HepG2 (cell line): ENCODE measurements at regions not wholly inside any gene's neighbourhood (a gene's known extent, or its start where the extent isn't known, plus 50 kb on each side); places are given as distances from the start of the nearest gene placed in this dataset.

Experiments
- ATAC-seq: fragments of 200-7000 bp; cut with Tn5 transposase; 3 replicates; pipeline ENCODE4 v1.9.1; 2020; ENCODE audit warnings: mild to moderate bottlenecking, moderate library complexity
- BruUV-seq: library from RNA; stranded (reverse); fragments of 400-500 nt; replicated peaks from 2 replicates; lab custom pipeline; 2021; lab: Mats Ljungman, UMichigan
- CTCF ChIA-PET: fragments of 300-600 bp; formaldehyde crosslinking; extraction: SDS; loops from one replicate; lab custom pipeline; 2021; ENCODE audit warnings: low total read pairs, inconsistent platforms, low intra/inter-chr PET ratio; lab: Yijun Ruan, JAX
- POLR2A ChIA-PET: fragments of 350-600 bp; sonication (Branson Sonifier 250); formaldehyde crosslinking; loops from one replicate; lab custom pipeline; 2020; ENCODE audit warnings: antibody characterized with exemption, inconsistent platforms; lab: Yijun Ruan, JAX
- DNase-seq: peaks from one replicate; pipeline ENCODE4 v3.0.0-alpha.2; 2015; ENCODE audit warnings: low spot score
- FAIRE-seq: peaks from 3 replicates; lab custom pipeline; 2011; peaks lifted over from hg19 to GRCh38; lab: Jason Lieb, UNC
- H2AFZ ChIP-seq: one replicate; pipeline ENCODE4 v1.6.1; 2011; ENCODE audit warnings: low read length, inconsistent platforms
- H3K27ac ChIP-seq: fragments of 300-600 bp; 3 replicates; pipeline ENCODE4 v1.8.0; 2011; ENCODE audit warnings: mixed run types, mild to moderate bottlenecking, mixed read lengths, low read length, inconsistent platforms; ENCODE audit not compliant: insufficient read depth; ENCODE audit errors: extremely low read length
- H3K27me3 ChIP-seq, 2 experiments: fragments of 200-600 bp in 1 of 2; 2 replicates in 1 of 2; 3 replicates in 1 of 2; pipeline versions ENCODE4 v1.6.0 to v1.8.0; 2011; ENCODE audit warnings: low read length in 2 of 2, mild to moderate bottlenecking in 2 of 2, moderate library complexity in 2 of 2, inconsistent platforms in 1 of 2; ENCODE audit not compliant: insufficient read depth in 2 of 2, control insufficient read depth in 1 of 2
- H3K36me3 ChIP-seq, 2 experiments: fragments of 200-600 bp in 1 of 2; replicated peaks in 1 of 2; 2 replicates in 1 of 2; 3 replicates in 1 of 2; pipeline versions ENCODE4 v1.5.1 to v1.8.0; 2011; ENCODE audit warnings: low read length in 2 of 2, inconsistent platforms in 1 of 2; ENCODE audit not compliant: insufficient read depth in 2 of 2, control insufficient read depth in 1 of 2
- H3K4me1 ChIP-seq: 2 replicates; pipeline ENCODE4 v1.5.1; 2012; ENCODE audit warnings: low read length, inconsistent platforms; ENCODE audit not compliant: insufficient read depth
- H3K4me2 ChIP-seq: 2 replicates; pipeline ENCODE4 v1.6.0; 2011; ENCODE audit warnings: low read depth, low read length, inconsistent platforms
- H3K4me3 ChIP-seq, 3 experiments: fragments of 200-600 bp in 1 of 3; sonication (generic), shearing (Covaris generic) in 1 of 3; replicated peaks in 1 of 3; 2 replicates each; pipeline ENCODE4 v1.5.1; 2011 to 2016; ENCODE audit warnings: low read length in 3 of 3, inconsistent platforms in 2 of 3, low read depth in 2 of 3, mild to moderate bottlenecking in 2 of 3, control low read depth in 1 of 3, mixed read lengths in 1 of 3; ENCODE audit not compliant: insufficient read depth in 1 of 3
- H3K79me2 ChIP-seq: one replicate; pipeline ENCODE4 v1.6.1; 2011; ENCODE audit warnings: low read length, inconsistent platforms; ENCODE audit not compliant: insufficient read depth
- H3K9ac ChIP-seq: 2 replicates; pipeline ENCODE4 v1.6.0; 2011; ENCODE audit warnings: mild to moderate bottlenecking, low read depth, low read length, inconsistent platforms; ENCODE audit not compliant: insufficient read depth
- H3K9me3 ChIP-seq: 2 replicates; pipeline ENCODE4 v1.5.1; 2012; ENCODE audit warnings: mild to moderate bottlenecking, low read length
- H4K20me1 ChIP-seq: 2 replicates; pipeline ENCODE4 v1.6.0; 2011; ENCODE audit warnings: inconsistent platforms, mild to moderate bottlenecking, low read length, moderate library complexity; ENCODE audit not compliant: insufficient read depth
- ATAD3A ChIP-seq: sonication (generic); formaldehyde crosslinking; IDR thresholded peaks from 2 replicates; pipeline ENCODE4 v1.4.0; 2020; ENCODE audit warnings: missing genetic modification reagents
- CENPBD1 ChIP-seq: sonication (generic); formaldehyde crosslinking; IDR thresholded peaks from 2 replicates; pipeline ENCODE4 v1.8.0; 2022; ENCODE audit warnings: missing genetic modification reagents, low read depth, mild to moderate bottlenecking, borderline replicate concordance
- E2F2 ChIP-seq: sonication (generic); formaldehyde crosslinking; IDR thresholded peaks from 2 replicates; pipeline ENCODE4 v1.4.0; 2020; ENCODE audit warnings: missing genetic modification reagents, borderline replicate concordance
- HOXA7 ChIP-seq: sonication (generic); formaldehyde crosslinking; IDR thresholded peaks from 2 replicates; pipeline ENCODE4 v1.8.1; 2022; ENCODE audit warnings: mild to moderate bottlenecking, missing genetic modification reagents, moderate library complexity
- IKZF1 ChIP-seq: fragments of 450-650 bp; IDR thresholded peaks from 2 replicates; pipeline ENCODE4 v1.7.1; 2016
- ONECUT2 ChIP-seq: sonication (generic); formaldehyde crosslinking; IDR thresholded peaks from 2 replicates; pipeline ENCODE4 v1.4.0; 2020; ENCODE audit warnings: missing genetic modification reagents
- ZFX ChIP-seq: sonication (generic); formaldehyde crosslinking; IDR thresholded peaks from 2 replicates; pipeline ENCODE4 v1.4.0; 2020; ENCODE audit warnings: mild to moderate bottlenecking, low read depth, missing genetic modification reagents, moderate library complexity
- ZNF460 ChIP-seq: sonication (generic); formaldehyde crosslinking; IDR thresholded peaks from 2 replicates; pipeline ENCODE4 v1.5.1; 2020; ENCODE audit warnings: missing genetic modification reagents, mild to moderate bottlenecking, borderline replicate concordance
- ZNF577 ChIP-seq: sonication (generic); formaldehyde crosslinking; IDR thresholded peaks from 2 replicates; pipeline ENCODE4 v1.4.0; 2020; ENCODE audit warnings: mild to moderate bottlenecking, low read depth, missing genetic modification reagents, borderline replicate concordance
- ZNF839 ChIP-seq: sonication (generic); formaldehyde crosslinking; IDR thresholded peaks from 2 replicates; pipeline ENCODE4 v1.4.0; 2020; ENCODE audit warnings: missing genetic modification reagents, mild to moderate bottlenecking, borderline replicate concordance
- WGBS: methylation state at CpG from one replicate; pipeline ENCODE4 v1.1.6; 2017; ENCODE audit warnings: low lambda C conversion rate; 5-methylcytosine and 5-hydroxymethylcytosine counted together
- in situ Hi-C: cut with HindIII; loops from 2 replicates; pipeline ENCODE4 v1.10.0; 2017; ENCODE audit warnings: low pct_unique_long_range_greater_than_20kb; ENCODE audit not compliant: extremely low pct_ligation_motif_present
- intact Hi-C: fragments of 100-400 bp; cut with micrococcal nuclease; formaldehyde crosslinking; loops from one replicate; pipeline ENCODE4 v1.10.0; 2022; ENCODE audit not compliant: unreplicated experiment

GRCh38 chr15:37375519-37375918, 275.2 kb upstream of the MEIS2 start (continued):
- TF ChIP-seq E2F2 (CRISPR knock-in tag) (no peak), HOXA7 (CRISPR knock-in tag) (no peak), ONECUT2 (CRISPR knock-in tag) (no peak), ZNF460 (no peak), IKZF1 (no peak), ZFX (CRISPR knock-in tag) (no peak), CENPBD1 (CRISPR knock-in tag) (no peak)

DNA sequence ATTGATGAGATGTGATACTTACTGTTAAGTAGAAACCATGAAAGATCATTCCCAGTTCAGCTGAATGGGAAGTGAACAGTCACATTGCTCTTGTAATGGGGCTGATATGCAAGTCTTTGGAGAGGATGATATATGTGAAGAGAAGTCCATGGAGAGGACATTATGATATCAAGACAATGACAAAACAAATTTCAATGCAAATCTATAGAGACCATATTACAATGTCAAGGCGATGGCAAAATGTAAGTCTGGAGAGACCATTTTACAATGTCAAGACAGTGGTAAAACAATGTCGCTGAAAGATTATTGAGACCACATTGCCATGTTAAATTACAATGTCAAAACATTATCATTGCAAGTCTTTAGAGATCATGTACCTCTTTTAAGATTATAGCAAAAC, 277.1 kb upstream of the MEIS2 start:
- WGBS = 0% methylated on average over 2 of the region's 2 CpGs
- no peaks in the 10 kb centered on the region for H3K79me2 ChIP-seq
- H3K27me3 ChIP-seq = no peaks in the 10 kb centered on the region
- no peak overlapping the region for H3K4me3 ChIP-seq
- H3K36me3 ChIP-seq = no peaks in the 10 kb centered on the region
- FAIRE-seq = no peak
- no peaks in the 10 kb centered on the region for H3K4me1 ChIP-seq
- in situ Hi-C loops (no loop called here), intact Hi-C loops (no loop called here)
- no peaks in the 10 kb centered on the region for H4K20me1 ChIP-seq
- H3K4me2 ChIP-seq = no peak overlapping the region
- H2AFZ ChIP-seq = no peak overlapping the region
- no peak overlapping the region for H3K27ac ChIP-seq
- H3K9me3 ChIP-seq = no peaks in the 10 kb centered on the region
- POLR2A ChIA-PET = no interaction called here
- no peak for TF ChIP-seq ATAD3A (CRISPR knock-in tag)
- TF ChIP-seq ZNF839 (CRISPR knock-in tag) = no peak
- TF ChIP-seq ZNF577 (CRISPR knock-in tag) = no peak
- TF ChIP-seq, all 625 proteins: peak for 0
- no peak for DNase-seq
- CTCF ChIA-PET = no interaction called here
- no peak overlapping the region for H3K9ac ChIP-seq
- ATAC-seq = no peak
- no TSS peak for BruUV-seq
